Astrocyte (in vitro differentiated cells and primary cell): ENCODE measurements at regions not wholly inside any gene's neighbourhood (a gene's known extent, or its start where the extent isn't known, plus 50 kb on each side); places are given as distances from the start of the nearest gene placed in this dataset.
A peak's percentile ranks its signal among the peaks of the same experiment; 100 is the strongest.

ENCODE experiments used
- DNase-seq: peaks from one replicate; pipeline ENCODE4 v3.0.0-alpha.2; 2010; ENCODE audit warnings: low read depth
- FAIRE-seq: peaks from 2 replicates; lab custom pipeline; 2011; peaks lifted over from hg19 to GRCh38; lab: Jason Lieb, UNC
- H2AFZ ChIP-seq: 2 replicates; pipeline ENCODE4 v1.6.0; 2012; ENCODE audit warnings: low read depth, low read length, inconsistent platforms
- H3K27ac ChIP-seq: 2 replicates; pipeline ENCODE4 v1.5.1; 2011; ENCODE audit warnings: low read depth, low read length, inconsistent platforms
- H3K27me3 ChIP-seq: 2 replicates; pipeline ENCODE4 v1.6.0; 2011; ENCODE audit warnings: low read length, inconsistent platforms; ENCODE audit not compliant: insufficient read depth
- H3K36me3 ChIP-seq: 2 replicates; pipeline ENCODE4 v1.5.1; 2011; ENCODE audit warnings: low read length, inconsistent platforms; ENCODE audit not compliant: insufficient read depth
- H3K4me1 ChIP-seq: 2 replicates; pipeline ENCODE4 v1.5.1; 2011; ENCODE audit warnings: low read length, inconsistent platforms; ENCODE audit not compliant: insufficient read depth
- H3K4me2 ChIP-seq: 2 replicates; pipeline ENCODE4 v1.6.0; 2012; ENCODE audit warnings: low read length, inconsistent platforms
- H3K4me3 ChIP-seq: 2 replicates; pipeline ENCODE4 v1.5.1; 2011; ENCODE audit warnings: low read depth, mild to moderate bottlenecking, low read length, inconsistent platforms; ENCODE audit not compliant: insufficient read depth
- H3K79me2 ChIP-seq: 2 replicates; pipeline ENCODE4 v1.6.0; 2012; ENCODE audit warnings: mild to moderate bottlenecking, low read length, inconsistent platforms; ENCODE audit not compliant: insufficient read depth
- H3K9ac ChIP-seq: 2 replicates; pipeline ENCODE4 v1.6.0; 2012; ENCODE audit warnings: mild to moderate bottlenecking, low read length, inconsistent platforms
- H3K9me3 ChIP-seq: 2 replicates; pipeline ENCODE4 v1.5.1; 2012; ENCODE audit warnings: low read depth, mild to moderate bottlenecking, low read length, inconsistent platforms; ENCODE audit not compliant: insufficient read depth
- H4K20me1 ChIP-seq: 2 replicates; pipeline ENCODE4 v1.6.0; 2012; ENCODE audit warnings: low read length, inconsistent platforms; ENCODE audit not compliant: insufficient read depth
- H3K27ac Mint-ChIP-seq: one replicate; pipeline ENCODE4 v1.8.0; 2021; ENCODE audit warnings: mild to moderate bottlenecking, mixed read lengths; ENCODE audit not compliant: unreplicated experiment
- H3K27me3 Mint-ChIP-seq: one replicate; pipeline ENCODE4 v1.8.0; 2021; ENCODE audit warnings: low read depth, mixed read lengths; ENCODE audit not compliant: unreplicated experiment
- H3K36me3 Mint-ChIP-seq: one replicate; pipeline ENCODE4 v1.8.0; 2021; ENCODE audit warnings: low read depth, mixed read lengths; ENCODE audit not compliant: unreplicated experiment
- H3K4me1 Mint-ChIP-seq: one replicate; pipeline ENCODE4 v1.8.0; 2021; ENCODE audit warnings: low read depth, mixed read lengths; ENCODE audit not compliant: unreplicated experiment
- H3K4me3 Mint-ChIP-seq: one replicate; pipeline ENCODE4 v1.8.0; 2021; ENCODE audit warnings: mild to moderate bottlenecking, moderate library complexity, mixed read lengths; ENCODE audit not compliant: unreplicated experiment
- H3K9me3 Mint-ChIP-seq: one replicate; pipeline ENCODE4 v1.8.0; 2021; ENCODE audit warnings: mild to moderate bottlenecking, mixed read lengths; ENCODE audit not compliant: unreplicated experiment
- CTCF ChIP-seq: IDR thresholded peaks from 2 replicates; pipeline ENCODE4 v1.5.1; 2011; ENCODE audit warnings: low read depth, mild to moderate bottlenecking, inconsistent platforms, low read length, moderate library complexity; ENCODE audit not compliant: insufficient read depth
- EZH2 ChIP-seq: IDR thresholded peaks from 2 replicates; pipeline ENCODE4 v1.6.1; 2012; ENCODE audit warnings: mild to moderate bottlenecking, low read length, inconsistent platforms; ENCODE audit not compliant: insufficient read depth

GRCh38 chr3:111323019-111323418 lies 219.0 kb upstream of the CD96 start:
- Histone ChIP-seq H3K4me2 (no peak overlapping the region), H3K4me1 (no peaks in the 10 kb centered on the region), H3K4me3 (no peak overlapping the region), H3K36me3 (no peaks in the 10 kb centered on the region), H4K20me1 (no peaks in the 10 kb centered on the region), H3K27me3 (no peaks in the 10 kb centered on the region), H3K9me3 (no peaks in the 10 kb centered on the region), H3K79me2 (no peaks in the 10 kb centered on the region), H3K27ac (no peak overlapping the region), H2AFZ (no peak overlapping the region), H3K9ac (no peak overlapping the region)
- H3K36me3 Mint-ChIP-seq = no peaks in the 10 kb centered on the region
- DNase-seq (no peak), FAIRE-seq (no peak)
- no peak overlapping the region for H3K4me3 Mint-ChIP-seq
- no peak for TF ChIP-seq EZH2
- no peak for TF ChIP-seq CTCF
- H3K4me1 Mint-ChIP-seq = peaks cover 43% of the 10 kb centered on the region
- no peaks in the 10 kb centered on the region for H3K9me3 Mint-ChIP-seq
- H3K27me3 Mint-ChIP-seq = no peaks in the 10 kb centered on the region
- no peak overlapping the region for H3K27ac Mint-ChIP-seq

GRCh38 chr3:111324151-111324550 lies 217.8 kb upstream of the CD96 start:
- peak; percentile 29 for FAIRE-seq

More at GRCh38 chr3:111324151-111324550, 217.8 kb upstream of the CD96 start:
- no peaks in the 10 kb centered on the region for H3K9me3 Mint-ChIP-seq
- H4K20me1 ChIP-seq = no peaks in the 10 kb centered on the region
- H3K4me2 ChIP-seq = no peak overlapping the region
- peak overlapping the region; percentile 8 for H3K27ac Mint-ChIP-seq
- H3K36me3 ChIP-seq = no peaks in the 10 kb centered on the region
- no peak overlapping the region for H3K4me3 Mint-ChIP-seq
- no peaks in the 10 kb centered on the region for H3K27me3 ChIP-seq
- H2AFZ ChIP-seq = no peak overlapping the region
- no peak overlapping the region for H3K9ac ChIP-seq
- H3K79me2 ChIP-seq = no peaks in the 10 kb centered on the region
- H3K27ac ChIP-seq = no peak overlapping the region
- H3K4me1 ChIP-seq = no peaks in the 10 kb centered on the region
- H3K4me3 ChIP-seq = no peak overlapping the region
- no peaks in the 10 kb centered on the region for H3K27me3 Mint-ChIP-seq
- DNase-seq = no peak
- H3K9me3 ChIP-seq = no peaks in the 10 kb centered on the region
- TF ChIP-seq CTCF = no peak
- TF ChIP-seq EZH2 = no peak
- H3K4me1 Mint-ChIP-seq = peaks cover 43% of the 10 kb centered on the region
- H3K36me3 Mint-ChIP-seq = no peaks in the 10 kb centered on the region
